GM12878 (cell line): ENCODE measurements at regions not wholly inside any gene's neighbourhood (a gene's known extent, or its start where the extent isn't known, plus 50 kb on each side); places are given as distances from the start of the nearest gene placed in this dataset.

Source experiments
- ATAC-seq: fragments of 200-7000 bp; cut with Tn5 transposase; 3 replicates; pipeline ENCODE4 v1.9.1; 2020; ENCODE audit warnings: mild to moderate bottlenecking, moderate library complexity
- BruUV-seq: library from RNA; stranded (reverse); fragments of 400-500 nt; replicated peaks from 2 replicates; lab custom pipeline; 2021; lab: Mats Ljungman, UMichigan
- CTCF ChIA-PET: fragments of 300-600 bp; sonication (Branson Sonifier 250); formaldehyde crosslinking; extraction: SDS; loops from one replicate; lab custom pipeline; 2021; ENCODE audit warnings: inconsistent platforms; lab: Yijun Ruan, JAX
- POLR2A ChIA-PET: fragments of 350-600 bp; formaldehyde crosslinking; extraction: SDS; loops from one replicate; lab custom pipeline; 2021; ENCODE audit warnings: inconsistent platforms; lab: Charles Lee
- RAD21 ChIA-PET: fragments of 300-600 bp; sonication (Branson Sonifier 250); formaldehyde crosslinking; loops from one replicate; lab custom pipeline; 2023; ENCODE audit warnings: antibody characterized with exemption; ENCODE audit not compliant: unreplicated experiment; lab: Charles Lee
- SMC1A ChIA-PET: fragments of 300-600 bp; sonication (Branson Sonifier 250); formaldehyde crosslinking; loops from one replicate; lab custom pipeline; 2023; ENCODE audit not compliant: unreplicated experiment, uncharacterized antibody; lab: Charles Lee
- DNase-seq: peaks from one replicate; pipeline ENCODE4 v3.0.0-alpha.2; 2011; ENCODE audit warnings: low read depth, low spot score
- FAIRE-seq: peaks from 3 replicates; lab custom pipeline; 2011; peaks lifted over from hg19 to GRCh38; lab: Jason Lieb, UNC
- H2AFZ ChIP-seq: 2 replicates; pipeline ENCODE4 v1.6.0; 2011; ENCODE audit warnings: low read depth, low read length, control low read depth; ENCODE audit not compliant: control insufficient read depth
- H3K27ac ChIP-seq: 2 replicates; pipeline ENCODE4 v1.5.1; 2011; ENCODE audit warnings: control low read depth; ENCODE audit not compliant: control insufficient read depth, insufficient read depth
- H3K27me3 ChIP-seq, 2 experiments: replicated peaks in 1 of 2; 2 replicates each; pipeline versions ENCODE4 v1.6.0 to v1.6.1; 2011; ENCODE audit warnings: low read length in 1 of 2; ENCODE audit not compliant: control insufficient read depth in 2 of 2, insufficient read depth in 2 of 2
- H3K36me3 ChIP-seq, 2 experiments: 2 replicates each; pipeline ENCODE4 v1.5.1; 2011; ENCODE audit warnings: low read length in 1 of 2; ENCODE audit not compliant: control insufficient read depth in 2 of 2, insufficient read depth in 2 of 2
- H3K4me1 ChIP-seq: 2 replicates; pipeline ENCODE4 v1.6.1; 2011; ENCODE audit warnings: mild to moderate bottlenecking, low read length, moderate library complexity, mixed read lengths; ENCODE audit not compliant: control insufficient read depth, insufficient read depth
- H3K4me2 ChIP-seq: 2 replicates; pipeline ENCODE4 v1.6.0; 2011; ENCODE audit warnings: control low read depth; ENCODE audit not compliant: control insufficient read depth, insufficient read depth
- H3K4me3 ChIP-seq: fragments of 200-600 bp; sonication (generic); 2 replicates; pipeline ENCODE4 v1.5.1; 2016
- H3K79me2 ChIP-seq: 2 replicates; pipeline ENCODE4 v1.6.0; 2011; ENCODE audit warnings: low read length; ENCODE audit not compliant: control insufficient read depth, insufficient read depth
- H3K9ac ChIP-seq: 2 replicates; pipeline ENCODE4 v1.8.0; 2011; ENCODE audit warnings: low read length, control low read depth, mixed read lengths; ENCODE audit not compliant: control insufficient read depth, insufficient read depth
- H3K9me3 ChIP-seq: replicated peaks from 3 replicates; pipeline ENCODE4 v1.5.1; 2011; ENCODE audit warnings: mild to moderate bottlenecking, low read length; ENCODE audit not compliant: control insufficient read depth, insufficient read depth
- H4K20me1 ChIP-seq: 2 replicates; pipeline ENCODE4 v1.6.0; 2011; ENCODE audit not compliant: control insufficient read depth, insufficient read depth
- CBX3 ChIP-seq: fragments of 200-600 bp; sonication (generic); IDR thresholded peaks from 2 replicates; pipeline ENCODE4 v1.6.1; 2016; ENCODE audit warnings: low read depth, borderline replicate concordance
- SMAD5 ChIP-seq: IDR thresholded peaks from 2 replicates; pipeline ENCODE4 v1.6.1; 2016; ENCODE audit warnings: antibody characterized with exemption, low read depth
- WGBS: methylation state at CpG from one replicate; pipeline ENCODE4 v1.1.6; 2016; ENCODE audit warnings: low lambda C conversion rate; ENCODE audit not compliant: insufficient replicate concordance, insufficient coverage; ENCODE audit errors: missing lambda C conversion rate; 5-methylcytosine and 5-hydroxymethylcytosine counted together
- in situ Hi-C: fragments of 300-500 bp; cut with MboI; formaldehyde crosslinking; loops from 9 replicates; pipeline ENCODE4 v1.14.3; 2018; ENCODE audit warnings: mixed read lengths
- intact Hi-C: fragments of 100-400 bp; cut with micrococcal nuclease; formaldehyde crosslinking; loops from one replicate; pipeline ENCODE4 v1.14.2; 2022; ENCODE audit not compliant: unreplicated experiment
- TF ChIP-seq, protein P1 (sequence below): fragments of 450-650 bp; IDR thresholded peaks from 2 replicates; pipeline ENCODE4 v1.6.1; 2017; ENCODE audit warnings: antibody characterized with exemption, mild to moderate bottlenecking, moderate library complexity

DNA sequence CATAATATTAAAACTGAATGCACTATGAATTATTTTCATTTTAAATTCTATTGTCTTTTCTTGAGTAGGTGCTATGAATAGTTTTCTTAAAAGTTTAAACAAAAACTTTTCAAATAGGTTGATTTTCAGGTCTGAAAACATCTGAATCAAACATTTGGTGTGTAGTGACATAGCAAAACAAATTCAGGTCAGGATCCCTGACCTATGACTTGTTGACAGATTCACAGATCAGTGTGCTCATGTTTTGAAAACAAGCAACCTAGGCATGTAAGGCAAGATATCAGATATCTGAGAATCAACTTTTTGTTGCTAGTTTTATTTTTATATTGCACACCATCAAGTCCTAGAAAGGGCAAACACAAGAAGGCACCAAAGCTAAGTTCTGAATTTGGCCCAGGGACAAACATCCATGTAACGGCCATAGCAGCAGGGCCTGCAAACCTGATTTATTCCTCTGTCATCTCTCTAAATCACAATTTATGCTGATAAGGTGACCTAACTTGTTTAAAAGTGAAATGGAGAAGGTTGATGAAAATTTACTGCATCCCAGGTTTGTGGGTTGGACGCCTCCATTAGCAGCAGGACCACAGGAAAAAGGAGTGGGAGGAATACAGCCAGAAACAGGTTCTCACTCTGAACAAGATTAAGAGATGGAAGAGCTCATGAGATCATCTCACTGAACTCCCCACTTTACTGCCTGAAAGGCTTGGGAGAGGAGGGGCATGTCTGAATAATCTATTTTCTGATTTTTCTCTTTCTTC is 337.7 kb downstream of the KCNRG start:
- peaks cover 0 to 8% of the 10 kb centered on the region in 2 experiments; a peak in 2 of 4 replicates for H3K27me3 ChIP-seq
- 18% methylated on average over 2 of the region's 2 CpGs for WGBS
- no peak overlapping the region for H3K9ac ChIP-seq
- ChIA-PET RAD21 (no interaction called here), CTCF (no interaction called here), POLR2A (no interaction called here), SMC1A (interaction anchor here (1.2 to 2.2 kb wide), 2 partner anchors 10 to 397 kb away, joined by 3 to 6 read pairs; no protein-coding TSS in a partner anchor)
- intact Hi-C loops: no loop called here
- H2AFZ ChIP-seq: no peak overlapping the region
- no peaks in the 10 kb centered on the region for H3K79me2 ChIP-seq
- H3K36me3 ChIP-seq: no peaks in the 10 kb centered on the region
- no peak overlapping the region for H3K4me2 ChIP-seq
- DNase-seq: no peak
- H3K4me1 ChIP-seq: peaks cover 8% of the 10 kb centered on the region; the same call in 1 of the 2 replicates
- FAIRE-seq: no peak
- H3K4me3 ChIP-seq: no peak overlapping the region
- in situ Hi-C loops: no loop called here
- H3K27ac ChIP-seq: no peak overlapping the region
- TF ChIP-seq SMAD5 (no peak), CBX3 (no peak)
- TF ChIP-seq, protein P1, sequence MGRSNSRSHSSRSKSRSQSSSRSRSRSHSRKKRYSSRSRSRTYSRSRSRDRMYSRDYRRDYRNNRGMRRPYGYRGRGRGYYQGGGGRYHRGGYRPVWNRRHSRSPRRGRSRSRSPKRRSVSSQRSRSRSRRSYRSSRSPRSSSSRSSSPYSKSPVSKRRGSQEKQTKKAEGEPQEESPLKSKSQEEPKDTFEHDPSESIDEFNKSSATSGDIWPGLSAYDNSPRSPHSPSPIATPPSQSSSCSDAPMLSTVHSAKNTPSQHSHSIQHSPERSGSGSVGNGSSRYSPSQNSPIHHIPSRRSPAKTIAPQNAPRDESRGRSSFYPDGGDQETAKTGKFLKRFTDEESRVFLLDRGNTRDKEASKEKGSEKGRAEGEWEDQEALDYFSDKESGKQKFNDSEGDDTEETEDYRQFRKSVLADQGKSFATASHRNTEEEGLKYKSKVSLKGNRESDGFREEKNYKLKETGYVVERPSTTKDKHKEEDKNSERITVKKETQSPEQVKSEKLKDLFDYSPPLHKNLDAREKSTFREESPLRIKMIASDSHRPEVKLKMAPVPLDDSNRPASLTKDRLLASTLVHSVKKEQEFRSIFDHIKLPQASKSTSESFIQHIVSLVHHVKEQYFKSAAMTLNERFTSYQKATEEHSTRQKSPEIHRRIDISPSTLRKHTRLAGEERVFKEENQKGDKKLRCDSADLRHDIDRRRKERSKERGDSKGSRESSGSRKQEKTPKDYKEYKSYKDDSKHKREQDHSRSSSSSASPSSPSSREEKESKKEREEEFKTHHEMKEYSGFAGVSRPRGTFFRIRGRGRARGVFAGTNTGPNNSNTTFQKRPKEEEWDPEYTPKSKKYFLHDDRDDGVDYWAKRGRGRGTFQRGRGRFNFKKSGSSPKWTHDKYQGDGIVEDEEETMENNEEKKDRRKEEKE: no peak
- H4K20me1 ChIP-seq: no peaks in the 10 kb centered on the region
- H3K9me3 ChIP-seq: no peaks in the 10 kb centered on the region; the same call in 1 of the 3 replicates
- BruUV-seq: no TSS peak
- no peak for ATAC-seq
